HFFc6 (cell line): ENCODE measurements at regions not wholly inside any gene's neighbourhood (a gene's known extent, or its start where the extent isn't known, plus 50 kb on each side); places are given as distances from the start of the nearest gene placed in this dataset.

ENCODE experiments used
- DNase-seq: peaks from one replicate; pipeline ENCODE4 v3.0.0-alpha.2; 2018
- H3K27ac Mint-ChIP-seq: 2 replicates; pipeline ENCODE4 v1.8.0; 2020; ENCODE audit warnings: mild to moderate bottlenecking, mixed read lengths
- H3K27me3 Mint-ChIP-seq: 2 replicates; pipeline ENCODE4 v1.8.0; 2021; ENCODE audit warnings: mild to moderate bottlenecking, moderate library complexity, mixed read lengths; ENCODE audit not compliant: insufficient read depth
- H3K36me3 Mint-ChIP-seq: 2 replicates; pipeline ENCODE4 v1.8.0; 2021; ENCODE audit warnings: low read depth, mixed read lengths
- H3K4me1 Mint-ChIP-seq: 2 replicates; pipeline ENCODE4 v1.8.0; 2020; ENCODE audit warnings: low read depth, mixed read lengths
- H3K4me3 Mint-ChIP-seq: 2 replicates; pipeline ENCODE4 v1.8.0; 2020; ENCODE audit warnings: mild to moderate bottlenecking, moderate library complexity, mixed read lengths
- H3K9me3 Mint-ChIP-seq: 2 replicates; pipeline ENCODE4 v1.8.0; 2020; ENCODE audit warnings: mild to moderate bottlenecking, mixed read lengths
- TF ChIP-seq, protein P1 (sequence below): fragments of 200-600 bp; sonication (generic); IDR thresholded peaks from 2 replicates; pipeline ENCODE4 v1.5.0; 2021; ENCODE audit warnings: antibody characterized with exemption, mild to moderate bottlenecking

GRCh38 chr22:34845391-34845790 lies 220.6 kb upstream of the ISX start:
- Mint-ChIP-seq H3K27ac (no peak overlapping the region), H3K9me3 (peaks cover 64% of the 10 kb centered on the region), H3K4me3 (no peak overlapping the region), H3K27me3 (no peaks in the 10 kb centered on the region; the same call in 1 of the 2 replicates), H3K36me3 (peaks cover 8% of the 10 kb centered on the region; the same call in 1 of the 2 replicates), H3K4me1 (no peaks in the 10 kb centered on the region)
- DNase-seq, result no peak
- TF ChIP-seq, protein P1, sequence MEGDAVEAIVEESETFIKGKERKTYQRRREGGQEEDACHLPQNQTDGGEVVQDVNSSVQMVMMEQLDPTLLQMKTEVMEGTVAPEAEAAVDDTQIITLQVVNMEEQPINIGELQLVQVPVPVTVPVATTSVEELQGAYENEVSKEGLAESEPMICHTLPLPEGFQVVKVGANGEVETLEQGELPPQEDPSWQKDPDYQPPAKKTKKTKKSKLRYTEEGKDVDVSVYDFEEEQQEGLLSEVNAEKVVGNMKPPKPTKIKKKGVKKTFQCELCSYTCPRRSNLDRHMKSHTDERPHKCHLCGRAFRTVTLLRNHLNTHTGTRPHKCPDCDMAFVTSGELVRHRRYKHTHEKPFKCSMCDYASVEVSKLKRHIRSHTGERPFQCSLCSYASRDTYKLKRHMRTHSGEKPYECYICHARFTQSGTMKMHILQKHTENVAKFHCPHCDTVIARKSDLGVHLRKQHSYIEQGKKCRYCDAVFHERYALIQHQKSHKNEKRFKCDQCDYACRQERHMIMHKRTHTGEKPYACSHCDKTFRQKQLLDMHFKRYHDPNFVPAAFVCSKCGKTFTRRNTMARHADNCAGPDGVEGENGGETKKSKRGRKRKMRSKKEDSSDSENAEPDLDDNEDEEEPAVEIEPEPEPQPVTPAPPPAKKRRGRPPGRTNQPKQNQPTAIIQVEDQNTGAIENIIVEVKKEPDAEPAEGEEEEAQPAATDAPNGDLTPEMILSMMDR, result no peak

GRCh38 chr22:34847072-34847471 lies 218.9 kb upstream of the ISX start:
- Mint-ChIP-seq H3K9me3 (peaks cover 65% of the 10 kb centered on the region), H3K27me3 (no peaks in the 10 kb centered on the region), H3K4me1 (no peaks in the 10 kb centered on the region), H3K4me3 (no peak overlapping the region), H3K36me3 (peaks cover 8% of the 10 kb centered on the region; the same call in 1 of the 2 replicates), H3K27ac (no peak overlapping the region)
- no peak for DNase-seq
- TF ChIP-seq, protein P1, result no peak

- Mint-ChIP-seq H3K4me1 (no peaks in the 10 kb centered on the region), H3K4me3 (no peak overlapping the region), H3K36me3 (0 out of 2 replicates have a peak, but pooled peaks cover 3% of the 10 kb centered on the region), H3K27me3 (no peaks in the 10 kb centered on the region), H3K9me3 (peaks cover 52% of the 10 kb centered on the region), H3K27ac (no peak overlapping the region)
- TF ChIP-seq, protein P1, result no peak
- no peak for DNase-seq
Observed at GRCh38 chr22:34849965-34850364, 216.0 kb upstream of the ISX start.

DNA sequence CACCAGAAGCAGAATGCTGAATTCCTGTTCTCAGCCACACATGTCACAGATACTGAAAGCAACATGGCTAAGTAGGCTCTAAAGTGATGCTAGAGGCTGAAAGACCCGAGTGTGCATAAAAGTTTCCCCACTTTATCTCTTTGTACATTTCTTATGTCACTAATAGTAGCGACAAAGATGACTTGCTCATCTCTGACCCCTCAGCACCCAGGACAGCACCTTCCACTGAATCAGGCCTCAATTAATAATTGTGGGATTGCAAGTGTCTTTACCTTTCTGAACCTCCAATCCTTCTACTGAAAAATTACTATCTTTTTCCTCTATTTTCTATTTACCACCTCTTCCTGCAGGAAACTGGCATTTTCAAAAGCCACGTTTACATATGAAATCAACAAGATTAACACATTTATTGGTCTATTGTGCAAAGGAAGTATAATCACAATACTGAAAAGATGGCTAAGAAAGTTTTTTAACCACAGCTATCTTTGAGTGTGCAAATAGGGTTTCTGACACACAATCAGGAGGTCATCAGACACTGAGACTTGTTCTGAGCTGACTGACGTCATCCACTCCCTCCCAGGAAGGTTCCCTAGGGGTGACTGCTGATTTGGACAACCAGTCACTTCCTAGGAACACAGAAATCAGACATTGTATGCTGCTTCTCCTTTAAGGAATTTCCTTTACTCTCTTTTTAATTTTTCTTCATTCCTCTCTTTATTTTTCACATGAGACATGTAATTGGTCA lies 213.9 kb upstream of the ISX start:
- TF ChIP-seq, protein P1, result no peak
- Mint-ChIP-seq H3K9me3 (peaks cover 56% of the 10 kb centered on the region), H3K4me3 (no peak overlapping the region), H3K27me3 (no peaks in the 10 kb centered on the region; the same call in 1 of the 2 replicates), H3K4me1 (no peaks in the 10 kb centered on the region), H3K36me3 (peaks cover 4% of the 10 kb centered on the region; the same call in 1 of the 2 replicates), H3K27ac (no peak overlapping the region)
- DNase-seq, result no peak

- no peaks in the 10 kb centered on the region; the same call in 1 of the 2 replicates for H3K27me3 Mint-ChIP-seq
- H3K27ac Mint-ChIP-seq, result no peak overlapping the region
- peaks cover 9% of the 10 kb centered on the region for H3K36me3 Mint-ChIP-seq
- no peak overlapping the region for H3K4me3 Mint-ChIP-seq
- no peak for DNase-seq
- TF ChIP-seq, protein P1, result no peak
- H3K4me1 Mint-ChIP-seq, result no peaks in the 10 kb centered on the region
- peaks cover 65% of the 10 kb centered on the region for H3K9me3 Mint-ChIP-seq
Observed at GRCh38 chr22:34855471-34855870, 210.5 kb upstream of the ISX start.
